ENCODE measurements at regions not wholly inside any gene's neighbourhood (a gene's known extent, or its start where the extent isn't known, plus 50 kb on each side); places are given as distances from the start of the nearest gene placed in this dataset.
A peak's percentile ranks its signal among the peaks of the same experiment; 100 is the strongest.
"Not testable (repeated sequence)": the region's sequence is repeated elsewhere in the genome, so short reads cannot be mapped to it uniquely, and the experiment has no call there.

DNA sequence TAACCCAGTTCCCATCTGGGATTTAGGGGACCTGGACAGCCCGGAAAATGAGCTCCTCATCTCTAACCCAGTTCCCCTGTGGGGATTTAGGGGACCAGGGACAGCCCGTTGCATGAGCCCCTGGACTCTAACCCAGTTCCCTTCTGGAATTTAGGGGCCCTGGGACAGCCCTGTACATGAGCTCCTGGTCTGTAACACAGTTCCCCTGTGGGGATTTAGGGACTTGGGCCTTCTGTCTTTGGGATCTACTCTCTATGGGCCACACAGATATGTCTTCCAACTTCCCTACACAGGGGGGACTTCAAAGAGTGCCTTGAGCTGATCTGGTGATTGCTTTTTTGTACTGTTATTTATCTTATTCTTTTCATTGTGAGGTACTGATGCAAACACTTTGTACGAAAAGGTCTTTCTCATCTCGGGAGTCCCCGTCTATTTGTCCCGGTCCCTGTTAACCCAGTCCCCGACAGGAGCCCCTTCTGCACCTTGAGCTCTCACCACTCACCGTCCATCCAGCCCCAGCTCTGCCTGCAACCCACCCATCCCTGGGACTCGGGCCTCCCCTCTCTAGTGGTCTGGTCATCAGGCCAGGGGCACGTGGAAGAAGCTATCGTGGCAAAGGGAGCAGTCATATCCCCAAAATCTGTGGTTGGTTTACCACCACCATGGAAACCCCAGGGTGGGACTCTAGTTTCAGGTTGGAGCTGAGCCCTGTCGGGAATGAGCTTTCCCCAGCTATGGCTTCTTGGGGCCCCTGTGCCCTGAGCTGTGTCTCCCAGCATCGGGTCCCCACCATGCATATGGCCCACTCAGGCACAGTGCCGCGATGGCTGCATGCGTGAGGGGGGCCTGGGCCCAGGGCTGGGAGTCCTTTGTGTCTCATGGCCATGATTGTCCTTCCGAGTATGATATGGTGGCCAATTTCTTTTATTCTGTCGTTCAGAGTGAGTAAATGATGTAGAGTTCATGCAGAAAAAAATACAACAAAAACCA is 270.4 kb upstream of the PLCXD1 start:
- not testable (repeated sequence) for DNase-seq (ENCODE audit: low spot score in 2 of 2); H3K9me3 Mint-ChIP-seq; H3K36me3 Mint-ChIP-seq; H3K4me1 Mint-ChIP-seq; H3K27ac Mint-ChIP-seq; H3K4me3 Mint-ChIP-seq; ATAC-seq

DNA sequence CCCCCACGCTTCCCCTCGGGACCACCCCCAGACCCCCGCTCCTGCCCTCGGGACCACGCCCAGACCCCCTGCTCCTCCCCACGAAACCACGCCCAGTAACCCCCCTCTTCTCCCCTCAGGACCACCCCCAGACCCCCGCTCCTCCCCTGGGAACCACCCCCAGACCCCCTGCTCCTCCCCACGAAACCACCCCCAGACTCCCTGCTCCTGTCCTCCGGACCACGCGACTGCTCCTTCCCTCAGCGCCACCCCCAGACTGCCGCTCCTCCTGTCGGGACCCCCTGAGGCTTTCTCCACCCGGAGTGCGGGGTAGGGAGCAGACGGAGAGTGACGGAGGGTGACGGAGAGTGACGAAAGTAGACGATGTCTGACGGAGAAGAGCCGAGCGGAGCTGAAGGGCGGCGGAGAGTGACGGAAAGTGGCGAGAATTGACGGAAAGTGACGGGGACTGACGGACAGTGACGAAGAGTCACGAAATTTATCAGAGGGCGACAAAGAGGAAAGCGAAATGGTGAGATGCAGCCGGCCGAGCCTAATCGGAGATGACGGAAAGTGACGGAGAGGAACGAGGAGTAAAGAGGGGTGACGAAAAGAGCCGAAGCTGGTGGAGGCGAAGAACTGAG is 267.2 kb upstream of the PLCXD1 start:
- H3K27ac Mint-ChIP-seq: not testable (repeated sequence)

DNA sequence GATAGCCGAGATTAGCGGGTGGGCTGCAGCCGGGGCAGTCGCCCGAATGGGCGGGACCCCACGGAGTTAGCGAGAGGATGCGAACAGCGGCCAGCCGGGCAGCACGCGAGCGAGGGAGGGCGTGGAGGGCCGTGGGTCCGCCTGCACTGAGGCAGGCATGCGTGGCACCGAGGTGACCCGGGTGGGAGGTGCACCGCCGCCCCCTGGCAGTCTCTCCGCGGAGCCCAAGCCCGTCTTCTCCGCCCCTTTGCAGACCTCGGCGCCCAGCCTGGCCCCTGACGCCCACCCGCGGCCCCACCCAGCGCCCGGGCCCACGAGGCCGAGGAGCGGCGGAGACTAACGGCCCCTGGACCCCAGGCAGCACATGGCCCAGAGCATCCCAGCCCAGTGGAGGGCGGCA is 266.7 kb upstream of the PLCXD1 start:
- H3K27ac Mint-ChIP-seq; DNase-seq (ENCODE audit: low spot score in 2 of 2); H3K36me3 Mint-ChIP-seq; H3K4me1 Mint-ChIP-seq; H3K9me3 Mint-ChIP-seq; H3K4me3 Mint-ChIP-seq: not testable (repeated sequence)
- peak; percentile 52 for ATAC-seq

More for the DNA sequence above, 267.2 kb upstream of the PLCXD1 start:
- H3K4me3 Mint-ChIP-seq: peak overlapping the region; percentile 24
- H3K4me1 Mint-ChIP-seq; H3K36me3 Mint-ChIP-seq; H3K9me3 Mint-ChIP-seq; DNase-seq (ENCODE audit: low spot score in 2 of 2): not testable (repeated sequence)
- ATAC-seq: peak; percentile 88

DNA sequence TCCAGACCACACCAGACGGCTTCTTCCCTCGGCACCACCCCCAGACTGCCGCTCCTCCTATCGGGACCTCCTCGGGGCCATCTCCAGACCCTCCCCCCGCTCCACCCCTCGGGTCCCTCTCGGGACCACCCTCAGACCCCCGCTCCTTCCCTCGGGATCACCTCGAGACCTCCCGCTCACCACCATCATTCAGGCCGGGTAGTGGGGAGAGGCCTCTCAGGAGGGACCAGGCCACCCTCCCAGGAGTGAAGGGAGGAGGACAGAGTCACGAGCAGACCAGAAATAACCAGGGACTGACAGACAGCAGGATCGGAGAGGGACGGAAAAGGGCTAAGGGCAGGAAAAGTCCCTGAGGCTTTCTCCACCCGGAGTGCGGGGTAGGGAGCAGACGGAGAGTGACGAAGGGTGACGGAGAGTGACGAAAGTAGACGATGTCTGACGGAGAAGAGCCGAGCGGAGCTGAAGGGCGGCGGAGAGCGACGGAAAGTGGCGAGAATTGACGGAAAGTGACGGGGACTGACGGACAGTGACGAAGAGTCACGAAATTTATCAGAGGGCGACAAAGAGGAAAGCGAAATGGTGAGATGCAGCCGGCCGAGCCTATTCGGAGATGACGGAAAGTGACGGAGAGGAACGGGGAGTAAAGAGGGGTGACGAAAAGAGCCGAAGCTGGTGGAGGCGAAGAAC is 262.3 kb upstream of the PLCXD1 start:
- ATAC-seq: peak; percentile 88
- peak in 1 of 2 donors; percentile 79 for DNase-seq (ENCODE audit: low spot score in 2 of 2)
- not testable (repeated sequence) for H3K9me3 Mint-ChIP-seq, H3K4me1 Mint-ChIP-seq, H3K36me3 Mint-ChIP-seq, H3K27ac Mint-ChIP-seq, H3K4me3 Mint-ChIP-seq

DNA sequence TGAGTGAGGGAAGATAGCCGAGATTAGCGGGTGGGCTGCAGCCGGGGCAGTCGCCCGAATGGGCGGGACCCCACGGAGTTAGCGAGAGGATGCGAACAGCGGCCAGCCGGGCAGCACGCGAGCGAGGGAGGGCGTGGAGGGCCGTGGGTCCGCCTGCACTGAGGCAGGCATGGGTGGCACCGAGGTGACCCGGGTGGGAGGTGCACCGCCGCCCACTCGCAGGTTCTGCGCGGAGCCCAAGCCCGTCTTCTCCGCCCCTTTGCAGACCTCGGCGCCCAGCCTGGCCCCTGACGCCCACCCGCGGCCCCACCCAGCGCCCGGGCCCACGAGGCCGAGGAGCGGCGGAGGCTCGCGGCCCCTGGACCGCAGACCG is 261.7 kb upstream of the PLCXD1 start:
- H3K36me3 Mint-ChIP-seq; DNase-seq (ENCODE audit: low spot score in 2 of 2); H3K4me3 Mint-ChIP-seq; H3K27ac Mint-ChIP-seq; H3K4me1 Mint-ChIP-seq; H3K9me3 Mint-ChIP-seq: not testable (repeated sequence)
- peak; percentile 58 for ATAC-seq

DNA sequence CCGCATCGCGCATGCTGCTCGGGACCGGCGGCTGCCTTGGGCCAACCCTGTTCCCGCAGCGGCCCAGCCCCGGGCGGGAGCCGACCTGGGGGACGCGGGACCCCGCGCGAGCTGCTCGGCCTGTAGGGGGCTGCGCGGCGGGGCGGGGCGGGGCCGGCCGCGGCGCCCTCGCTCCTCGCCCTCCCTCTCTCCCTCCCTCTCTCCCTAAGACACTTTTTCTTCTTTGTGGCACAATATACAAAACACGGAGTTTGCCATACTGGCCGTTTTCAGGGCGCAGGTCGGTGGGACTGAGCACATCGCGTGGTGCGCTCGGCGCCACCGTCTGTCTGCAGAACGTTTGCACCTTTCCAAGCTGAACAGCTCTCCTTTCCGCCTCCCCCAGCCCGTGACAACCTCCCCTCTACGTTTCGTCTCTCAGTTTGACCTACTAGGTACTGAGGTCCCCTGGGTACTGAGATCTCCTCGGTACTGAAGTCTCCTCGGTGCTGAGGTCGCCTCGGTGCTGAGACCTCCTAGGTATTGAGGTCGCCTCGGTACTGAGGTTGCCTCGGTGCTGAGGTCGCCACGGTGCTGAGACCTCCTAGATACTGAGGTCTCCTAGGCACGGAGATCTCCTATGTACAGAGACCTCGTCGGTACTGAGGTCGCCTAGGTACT is 261.1 kb upstream of the PLCXD1 start:
- Mint-ChIP-seq H3K4me1 (peaks cover 10% of the 10 kb centered on the region), H3K36me3 (peaks cover 5% of the 10 kb centered on the region), H3K27ac (peak overlapping the region; percentile 88), H3K4me3 (peak overlapping the region; percentile 85), H3K9me3 (no peaks in the 10 kb centered on the region)
- ATAC-seq (peak; percentile 64), DNase-seq (ENCODE audit: low spot score in 2 of 2) (peak in 1 of 2 donors; percentile 50)

DNA sequence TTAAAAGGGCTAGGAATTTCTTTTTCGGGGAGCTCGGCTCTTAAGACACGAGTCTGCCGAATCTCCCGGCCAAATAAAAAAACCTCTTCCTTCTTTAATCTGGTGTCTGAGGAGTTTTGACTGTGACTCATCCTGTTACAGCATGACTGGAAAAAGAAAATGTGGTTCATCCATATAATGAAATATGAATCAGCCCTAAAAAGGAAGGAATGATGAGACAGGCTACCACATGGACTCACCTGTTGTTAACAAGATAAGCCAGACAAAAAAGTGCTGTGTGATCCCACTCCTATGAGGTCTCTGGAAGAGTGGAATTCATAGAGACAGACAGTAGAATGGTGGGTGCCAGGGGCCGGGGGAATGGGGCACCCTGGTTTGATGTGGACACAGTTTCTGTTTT is 257.0 kb upstream of the PLCXD1 start:
- not testable (repeated sequence) for H3K9me3 Mint-ChIP-seq; H3K27ac Mint-ChIP-seq; ATAC-seq; H3K4me1 Mint-ChIP-seq; DNase-seq (ENCODE audit: low spot score in 2 of 2); H3K36me3 Mint-ChIP-seq; H3K4me3 Mint-ChIP-seq

All from stimulated activated effector memory CD8-positive, alpha-beta T cell treated with anti-CD3 and anti-CD28 coated beads, Interleukin-12 subunit alpha, Interleukin-12 subunit beta, amount 100 ng/mL, for 72 hours (primary cell).